ENCODE measurements at regions not wholly inside any gene's neighbourhood (a gene's known extent, or its start where the extent isn't known, plus 50 kb on each side); places are given as distances from the start of the nearest gene placed in this dataset.

- CTCF ChIA-PET, result interaction anchor here (1.4 kb wide), 1 partner anchor 40 kb away, joined by 3 read pairs; no protein-coding TSS in a partner anchor
- Histone ChIP-seq H3K9me3 (replicated peaks; ENCODE audit: control insufficient read depth, insufficient read depth, low read length) (no peaks in the 10 kb centered on the region), H4K20me1 (ENCODE audit: control insufficient read depth, insufficient read depth) (no peaks in the 10 kb centered on the region), H2AFZ (ENCODE audit: control insufficient read depth, low read depth, low read length) (no peak overlapping the region), H3K79me2 (ENCODE audit: control insufficient read depth, insufficient read depth, low read length) (no peaks in the 10 kb centered on the region), H3K4me1 (ENCODE audit: control insufficient read depth, insufficient read depth, low read length) (no peaks in the 10 kb centered on the region; the same call in 1 of the 2 replicates), H3K36me3 (ENCODE audit: control insufficient read depth in 2 of 2, insufficient read depth in 2 of 2, low read length in 1 of 2) (no peaks in the 10 kb centered on the region; a peak in 2 of 4 replicates), H3K4me3 (no peak overlapping the region), H3K4me2 (ENCODE audit: control insufficient read depth, insufficient read depth) (no peak overlapping the region), H3K9ac (ENCODE audit: control insufficient read depth, insufficient read depth, low read length) (no peak overlapping the region), H3K27ac (ENCODE audit: control insufficient read depth, insufficient read depth) (no peak overlapping the region), H3K27me3 (replicated peaks in 1 of 2; ENCODE audit: control insufficient read depth in 2 of 2, insufficient read depth in 2 of 2, low read length in 1 of 2) (no peaks in the 10 kb centered on the region)
- no peak for DNase-seq (ENCODE audit: low read depth, low spot score)
- WGBS (ENCODE audit: insufficient coverage, insufficient replicate concordance, low lambda C conversion rate, missing lambda C conversion rate), result 95% methylated on average over 1 of the region's 1 CpG
- intact Hi-C loops (cut with micrococcal nuclease; ENCODE audit: unreplicated experiment) (no loop called here), in situ Hi-C loops (cut with MboI) (no loop called here)
- BruUV-seq (replicated peaks), result no TSS peak
- ATAC-seq, result no peak
- TF ChIP-seq TBL1XR1 (IDR thresholded peaks at IDR 0.05; ENCODE audit: low read depth, low read length), result no peak
- TF ChIP-seq RUNX3 (IDR thresholded peaks at IDR 0.05; ENCODE audit: low read length), result no peak
- TF ChIP-seq MYB (IDR thresholded peaks at IDR 0.05; ENCODE audit: borderline replicate concordance, low read depth, low read length), result no peak
- TF ChIP-seq FOXM1 (IDR thresholded peaks at IDR 0.05; ENCODE audit: low read depth, low read length), result no peak
- TF ChIP-seq BRCA1 (IDR thresholded peaks at IDR 0.05; ENCODE audit: low read depth, low read length), result no peak
- no peak for TF ChIP-seq SMAD5 (IDR thresholded peaks at IDR 0.05; ENCODE audit: low read depth)
- SMC1A ChIA-PET (ENCODE audit: uncharacterized antibody, unreplicated experiment), result interaction anchor here (0.6 to 1.4 kb wide), 3 partner anchors 9 to 58 kb away, joined by 3 to 6 read pairs (median 3); no protein-coding TSS in a partner anchor
- FAIRE-seq, result no peak
- POLR2A ChIA-PET, result no interaction called here
- RAD21 ChIA-PET (ENCODE audit: unreplicated experiment), result no interaction called here
Measured at GRCh38 chr6:27119329-27119728, 128.2 kb upstream of the PRSS16 start.

GRCh38 chr6:27119761-27120160 lies 127.7 kb upstream of the PRSS16 start:
- in situ Hi-C loops (cut with MboI), result no loop called here
- no peak overlapping the region for H3K4me3 ChIP-seq
- no peaks in the 10 kb centered on the region for H3K79me2 ChIP-seq (ENCODE audit: control insufficient read depth, insufficient read depth, low read length)
- no peaks in the 10 kb centered on the region for H4K20me1 ChIP-seq (ENCODE audit: control insufficient read depth, insufficient read depth)
- no peaks in the 10 kb centered on the region for H3K9me3 ChIP-seq (replicated peaks; ENCODE audit: control insufficient read depth, insufficient read depth, low read length)
- H3K4me1 ChIP-seq (ENCODE audit: control insufficient read depth, insufficient read depth, low read length), result no peaks in the 10 kb centered on the region; the same call in 1 of the 2 replicates
- ChIA-PET RAD21 (ENCODE audit: unreplicated experiment) (no interaction called here), POLR2A (no interaction called here), SMC1A (ENCODE audit: uncharacterized antibody, unreplicated experiment) (interaction anchor here (1.1 to 1.4 kb wide), 2 partner anchors 9 to 16 kb away, joined by 3 to 6 read pairs; no protein-coding TSS in a partner anchor), CTCF (interaction anchor here (1.4 kb wide), 1 partner anchor 40 kb away, joined by 3 read pairs; no protein-coding TSS in a partner anchor)
- 100% methylated on average over 2 of the region's 2 CpGs for WGBS (ENCODE audit: insufficient coverage, insufficient replicate concordance, low lambda C conversion rate, missing lambda C conversion rate)
- ATAC-seq (no peak), FAIRE-seq (no peak), DNase-seq (ENCODE audit: low read depth, low spot score) (no peak)
- no peak overlapping the region for H3K4me2 ChIP-seq (ENCODE audit: control insufficient read depth, insufficient read depth)
- H3K9ac ChIP-seq (ENCODE audit: control insufficient read depth, insufficient read depth, low read length), result no peak overlapping the region
- H3K27ac ChIP-seq (ENCODE audit: control insufficient read depth, insufficient read depth), result no peak overlapping the region
- intact Hi-C loops (cut with micrococcal nuclease; ENCODE audit: unreplicated experiment), result no loop called here
- H3K36me3 ChIP-seq (ENCODE audit: control insufficient read depth in 2 of 2, insufficient read depth in 2 of 2, low read length in 1 of 2), result no peaks in the 10 kb centered on the region; a peak in 2 of 4 replicates
- H3K27me3 ChIP-seq (replicated peaks in 1 of 2; ENCODE audit: control insufficient read depth in 2 of 2, insufficient read depth in 2 of 2, low read length in 1 of 2), result no peaks in the 10 kb centered on the region
- no TSS peak for BruUV-seq (replicated peaks)
- no peak overlapping the region for H2AFZ ChIP-seq (ENCODE audit: control insufficient read depth, low read depth, low read length)
- no peak for TF ChIP-seq BCL11A (IDR thresholded peaks at IDR 0.05; ENCODE audit: low read depth, low read length)
- no peak for TF ChIP-seq STAT1 (conservative IDR thresholded peaks at IDR 0.05)
- TF ChIP-seq MTA3 (IDR thresholded peaks at IDR 0.05; ENCODE audit: borderline replicate concordance, low read length), result no peak
- TF ChIP-seq IRF3 (IDR thresholded peaks at IDR 0.05), result no peak
- no peak for TF ChIP-seq ZNF384 (IDR thresholded peaks at IDR 0.05; ENCODE audit: borderline replicate concordance, low read depth, low read length)
- TF ChIP-seq E4F1 (IDR thresholded peaks at IDR 0.05; ENCODE audit: borderline replicate concordance, partially characterized antibody), result no peak
- no peak for TF ChIP-seq NR2F1 (conservative IDR thresholded peaks at IDR 0.05)
